Dendritic cell treated with granulocyte-macrophage colony-stimulating factor and Interleukin-4, amounts not matched to agents 40 ng/mL and 50 ng/mL, for 4 days (primary cell): ENCODE measurements at regions not wholly inside any gene's neighbourhood (a gene's known extent, or its start where the extent isn't known, plus 50 kb on each side); places are given as distances from the start of the nearest gene placed in this dataset.
"Not testable (repeated sequence)": the region's sequence is repeated elsewhere in the genome, so short reads cannot be mapped to it uniquely, and the experiment has no call there.

Experiments
- H3K27ac Mint-ChIP-seq: one replicate; pipeline ENCODE4 v1.8.0; 2022; ENCODE audit warnings: mild to moderate bottlenecking, mixed read lengths
- H3K27me3 Mint-ChIP-seq: one replicate; pipeline ENCODE4 v1.8.0; 2022; ENCODE audit warnings: mild to moderate bottlenecking, mixed read lengths
- H3K36me3 Mint-ChIP-seq: one replicate; pipeline ENCODE4 v1.8.0; 2022; ENCODE audit warnings: low read depth, mixed read lengths
- H3K4me1 Mint-ChIP-seq: one replicate; pipeline ENCODE4 v1.8.0; 2022; ENCODE audit warnings: low read depth, mixed read lengths
- H3K4me3 Mint-ChIP-seq: one replicate; pipeline ENCODE4 v1.8.0; 2022; ENCODE audit warnings: mild to moderate bottlenecking, moderate library complexity, mixed read lengths
- H3K9me3 Mint-ChIP-seq: one replicate; pipeline ENCODE4 v1.8.0; 2022; ENCODE audit warnings: mixed read lengths
- intact Hi-C: fragments of 100-400 bp; cut with micrococcal nuclease; formaldehyde crosslinking; loops from one replicate; pipeline ENCODE4 v1.15.0; 2022

DNA sequence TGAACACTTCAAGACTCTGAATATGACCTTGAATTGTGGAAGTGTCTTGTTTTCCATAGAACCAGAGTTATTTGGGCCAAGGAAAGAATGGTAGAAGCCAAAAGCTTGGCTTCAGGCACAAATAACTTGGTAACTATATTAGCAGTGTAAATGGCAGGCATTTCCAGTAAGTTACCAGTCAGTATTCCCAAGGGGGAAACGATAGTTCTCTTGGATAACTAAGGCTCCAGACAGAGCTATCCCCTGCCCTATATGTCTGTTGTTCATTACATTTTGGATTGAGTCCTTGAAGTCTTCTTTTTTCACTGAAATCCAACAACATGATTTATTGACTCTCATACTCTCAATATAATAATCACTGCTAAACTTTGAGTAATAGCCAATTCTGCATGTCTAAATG, 364.1 kb downstream of the MAGEB5 start:
- no peaks in the 10 kb centered on the region for H3K27me3 Mint-ChIP-seq
- intact Hi-C loops = no loop called here
- H3K36me3 Mint-ChIP-seq = no peaks in the 10 kb centered on the region
- no peaks in the 10 kb centered on the region for H3K9me3 Mint-ChIP-seq
- H3K27ac Mint-ChIP-seq = no peak overlapping the region
- H3K4me3 Mint-ChIP-seq = no peak overlapping the region
- no peaks in the 10 kb centered on the region for H3K4me1 Mint-ChIP-seq

DNA sequence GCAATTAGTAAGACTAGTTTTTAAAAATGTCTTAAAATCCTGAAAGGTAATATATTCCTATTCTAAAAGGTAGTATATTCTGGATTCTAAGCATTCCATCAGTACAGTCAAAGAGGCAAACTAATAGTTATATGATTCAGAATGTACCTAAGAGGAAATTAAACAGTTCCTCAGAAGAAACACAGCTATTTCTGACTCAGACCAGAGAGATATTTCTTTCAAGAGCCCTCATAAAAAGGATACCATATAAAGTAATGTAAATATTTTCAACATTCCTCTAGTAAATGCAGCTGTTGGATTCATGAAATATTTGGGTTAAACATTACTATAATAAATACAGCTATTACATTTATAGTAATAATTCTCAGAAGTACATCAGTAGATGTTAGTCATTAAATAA, 358.3 kb downstream of the MAGEB5 start:
- Mint-ChIP-seq H3K36me3 (no peaks in the 10 kb centered on the region), H3K4me1 (no peaks in the 10 kb centered on the region), H3K27ac (no peak overlapping the region), H3K27me3 (no peaks in the 10 kb centered on the region), H3K4me3 (no peak overlapping the region), H3K9me3 (no peaks in the 10 kb centered on the region)
- intact Hi-C loops = no loop called here

DNA sequence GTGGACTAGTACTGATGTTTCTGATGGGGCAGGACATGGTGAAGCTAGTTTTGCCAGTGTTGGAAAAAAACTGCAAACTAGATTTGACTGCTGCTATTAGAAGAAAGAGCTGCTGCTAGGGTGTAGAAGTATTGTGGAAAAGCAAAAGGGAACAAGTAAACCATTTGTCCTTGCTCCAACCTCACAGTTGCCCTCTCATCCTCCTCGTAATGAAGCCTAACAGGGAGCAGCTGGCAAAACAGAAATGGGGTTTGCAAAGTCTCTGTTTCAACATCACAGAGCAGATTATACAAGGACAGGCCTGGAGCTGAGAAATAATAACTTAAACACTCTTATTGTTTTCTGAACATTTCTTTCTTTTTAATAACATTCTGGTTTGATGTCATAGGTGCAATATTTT, 346.2 kb downstream of the MAGEB5 start:
- Mint-ChIP-seq H3K27ac (no peak overlapping the region), H3K4me1 (no peaks in the 10 kb centered on the region), H3K4me3 (no peak overlapping the region), H3K9me3 (no peaks in the 10 kb centered on the region), H3K36me3 (no peaks in the 10 kb centered on the region), H3K27me3 (no peaks in the 10 kb centered on the region)
- intact Hi-C loops = no loop called here

DNA sequence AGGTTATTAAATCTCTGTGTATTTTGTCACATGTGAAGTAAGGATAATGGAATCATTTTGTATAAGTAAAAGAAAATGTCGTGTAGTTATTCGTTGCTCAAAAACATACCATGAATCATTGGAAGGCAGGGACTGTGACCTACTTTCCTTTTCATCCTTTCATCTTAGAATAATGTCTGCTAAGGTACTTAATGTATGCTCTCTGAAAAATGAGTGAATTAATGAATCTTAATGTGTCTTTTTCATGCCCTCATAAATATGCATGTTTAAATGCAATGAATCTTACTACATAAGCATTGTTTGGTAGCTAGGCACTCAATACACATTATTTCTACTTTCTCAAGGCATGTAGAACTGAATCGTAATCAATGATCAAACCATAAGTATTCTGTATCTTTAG, 343.9 kb downstream of the MAGEB5 start:
- Mint-ChIP-seq H3K9me3 (no peaks in the 10 kb centered on the region), H3K36me3 (no peaks in the 10 kb centered on the region), H3K27me3 (no peaks in the 10 kb centered on the region), H3K4me3 (no peak overlapping the region), H3K4me1 (no peaks in the 10 kb centered on the region), H3K27ac (no peak overlapping the region)
- intact Hi-C loops = no loop called here

DNA sequence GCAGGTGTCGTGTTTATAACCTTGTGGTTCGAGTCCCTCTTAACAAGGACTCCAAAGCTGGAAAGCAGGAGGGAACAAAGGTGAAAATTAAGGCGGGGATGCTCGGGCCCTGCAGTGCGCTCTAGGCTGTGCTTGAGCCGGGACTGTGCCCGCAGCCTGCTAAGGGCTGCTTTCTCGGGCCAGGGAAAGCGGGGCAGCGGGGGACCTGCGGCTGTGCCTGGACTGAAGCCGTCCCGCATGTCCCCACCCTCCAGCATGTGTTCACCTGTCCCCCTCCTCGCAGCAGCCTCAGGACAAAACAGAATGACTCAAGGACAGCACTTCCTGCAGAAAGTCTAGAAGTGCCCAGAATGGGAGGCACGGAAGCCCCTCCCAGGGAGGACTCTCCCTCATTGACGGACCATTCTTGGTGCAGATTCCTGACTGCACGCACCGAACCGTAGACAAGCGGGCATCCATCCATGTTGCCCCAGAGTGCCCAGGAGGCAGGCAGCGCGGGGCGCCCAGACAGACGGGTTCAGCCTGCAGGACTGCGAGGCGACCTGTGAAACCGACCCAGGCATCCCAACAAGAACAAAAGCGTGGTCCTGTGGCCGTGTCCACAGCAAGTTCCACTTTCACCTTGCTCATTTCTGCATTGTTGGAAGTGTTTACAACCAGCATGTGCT, 342.9 kb downstream of the MAGEB5 start:
- no peaks in the 10 kb centered on the region for H3K27me3 Mint-ChIP-seq
- H3K36me3 Mint-ChIP-seq = no peaks in the 10 kb centered on the region
- H3K4me3 Mint-ChIP-seq = no peak overlapping the region
- intact Hi-C loops = no loop called here
- H3K9me3 Mint-ChIP-seq = no peaks in the 10 kb centered on the region
- H3K27ac Mint-ChIP-seq = no peak overlapping the region
- no peaks in the 10 kb centered on the region for H3K4me1 Mint-ChIP-seq

DNA sequence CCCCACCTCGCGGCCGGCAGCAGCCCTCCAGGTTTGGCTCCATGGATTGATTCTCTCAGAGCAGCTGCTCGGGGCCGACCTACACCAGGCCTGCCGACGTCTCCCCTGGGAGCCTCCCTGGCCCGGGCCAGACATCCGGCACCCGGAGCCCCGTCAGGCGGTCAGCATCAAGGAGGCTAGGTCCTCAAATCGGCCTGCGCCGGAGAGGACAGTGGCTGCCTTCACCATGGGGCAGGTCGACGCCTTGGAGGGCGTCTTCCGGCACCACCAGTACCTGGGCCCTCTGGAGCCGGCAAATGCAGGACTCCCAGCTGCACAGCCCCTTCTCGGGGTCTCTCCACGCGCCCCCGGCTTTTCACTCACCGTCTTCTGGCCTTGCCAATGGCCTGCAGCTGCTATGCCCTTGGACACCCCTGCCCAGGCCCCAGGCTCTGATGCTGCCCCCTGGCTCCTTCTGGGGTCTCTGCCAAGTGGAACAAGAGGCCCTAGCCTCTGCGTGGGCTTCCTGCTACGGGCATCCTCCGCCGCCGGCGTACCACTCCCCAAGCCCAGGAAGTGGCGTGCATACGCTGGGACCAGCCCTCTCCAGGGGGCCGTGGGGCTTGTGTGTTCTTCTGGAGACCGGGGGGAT, 341.8 kb downstream of the MAGEB5 start:
- H3K27me3 Mint-ChIP-seq = no peaks in the 10 kb centered on the region
- H3K36me3 Mint-ChIP-seq = no peaks in the 10 kb centered on the region
- H3K4me3 Mint-ChIP-seq = no peak overlapping the region
- H3K4me1 Mint-ChIP-seq = no peaks in the 10 kb centered on the region
- H3K27ac Mint-ChIP-seq = no peak overlapping the region
- H3K9me3 Mint-ChIP-seq = no peaks in the 10 kb centered on the region
- intact Hi-C loops = no loop called here

DNA sequence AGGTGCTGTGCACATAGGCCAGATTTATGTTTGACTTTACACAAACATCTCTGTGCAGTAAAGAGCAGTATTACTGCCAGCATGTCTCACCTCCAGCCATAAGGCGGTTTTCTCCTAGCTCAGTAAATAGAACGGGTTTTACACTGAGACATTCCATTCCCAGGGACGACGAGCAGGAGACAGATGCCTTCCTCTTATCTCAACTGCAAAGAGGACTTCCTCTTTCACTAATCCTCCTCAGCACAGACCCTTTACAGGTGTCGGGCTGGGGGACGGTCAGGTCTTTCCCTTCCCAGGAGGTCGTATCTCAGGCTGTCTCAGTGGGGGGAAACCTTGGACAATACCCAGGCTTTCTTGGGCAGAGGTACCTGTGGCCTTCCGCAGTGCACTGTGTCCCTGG, 309.8 kb downstream of the MAGEB5 start:
- H3K4me3 Mint-ChIP-seq, H3K4me1 Mint-ChIP-seq, H3K27ac Mint-ChIP-seq, H3K36me3 Mint-ChIP-seq, intact Hi-C loops, H3K27me3 Mint-ChIP-seq: not testable (repeated sequence)
- peaks cover 11% of the 10 kb centered on the region for H3K9me3 Mint-ChIP-seq

DNA sequence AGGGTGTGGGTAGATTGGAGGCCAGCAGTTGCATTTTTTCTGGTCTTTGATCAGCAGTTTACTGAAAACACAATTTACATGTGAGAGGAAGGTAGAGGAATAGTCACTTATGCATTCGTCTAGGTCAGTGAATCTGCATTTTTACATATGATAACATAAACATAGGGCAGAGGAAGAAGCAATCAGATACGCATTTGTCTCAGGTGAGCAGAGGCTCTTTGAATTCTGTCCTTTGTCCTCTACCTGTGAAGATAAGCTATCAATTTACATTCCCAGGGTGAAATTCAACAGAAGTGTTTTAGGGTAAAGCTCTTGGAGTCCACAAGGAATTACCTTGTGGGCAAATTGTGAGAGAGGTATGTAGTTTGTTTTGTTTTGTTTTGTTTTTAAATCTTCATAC, 306.5 kb downstream of the MAGEB5 start:
- peaks cover 11% of the 10 kb centered on the region for H3K9me3 Mint-ChIP-seq
- no peak overlapping the region for H3K4me3 Mint-ChIP-seq
- no peaks in the 10 kb centered on the region for H3K27me3 Mint-ChIP-seq
- H3K36me3 Mint-ChIP-seq = no peaks in the 10 kb centered on the region
- intact Hi-C loops = no loop called here
- no peak overlapping the region for H3K27ac Mint-ChIP-seq
- H3K4me1 Mint-ChIP-seq = no peaks in the 10 kb centered on the region

DNA sequence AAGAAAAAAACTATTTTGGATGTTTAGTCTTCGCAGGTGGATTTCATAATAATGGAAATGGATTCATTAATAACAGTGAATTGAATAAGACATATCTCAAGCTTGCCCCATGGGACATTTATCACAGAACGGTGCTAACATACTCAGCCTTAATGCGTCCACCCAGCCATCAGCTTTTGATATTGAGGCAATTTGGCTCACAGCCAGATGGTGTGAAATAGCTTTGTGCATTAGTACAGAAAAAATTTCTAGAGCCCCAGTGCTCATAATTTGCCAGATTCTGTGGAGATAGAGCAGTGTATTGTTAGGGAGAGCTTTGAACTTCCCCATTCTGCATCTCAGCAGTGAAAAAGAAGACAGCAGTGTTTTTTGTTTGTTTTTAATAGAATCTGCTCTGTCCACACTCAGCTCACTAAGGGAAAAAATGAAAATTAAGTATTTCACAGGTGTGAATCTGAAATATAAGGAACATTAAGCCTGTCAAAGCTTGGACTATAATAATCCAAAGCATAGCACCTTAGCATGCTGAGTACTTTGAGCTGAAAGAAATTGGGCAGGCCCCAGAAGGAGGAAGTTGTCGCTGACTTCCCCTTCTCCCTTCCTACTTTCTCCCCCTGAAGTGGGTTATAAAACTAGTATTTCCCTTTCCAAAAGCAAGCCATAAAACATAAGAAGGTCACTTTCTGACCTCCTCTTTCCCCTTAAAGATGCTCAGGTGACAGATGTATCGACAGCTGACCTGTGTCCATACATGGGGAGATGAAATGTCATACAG, 295.8 kb downstream of the MAGEB5 start:
- intact Hi-C loops = no loop called here
- Mint-ChIP-seq H3K27ac (no peak overlapping the region), H3K9me3 (no peaks in the 10 kb centered on the region), H3K36me3 (no peaks in the 10 kb centered on the region), H3K4me1 (no peaks in the 10 kb centered on the region), H3K27me3 (no peaks in the 10 kb centered on the region), H3K4me3 (no peak overlapping the region)

DNA sequence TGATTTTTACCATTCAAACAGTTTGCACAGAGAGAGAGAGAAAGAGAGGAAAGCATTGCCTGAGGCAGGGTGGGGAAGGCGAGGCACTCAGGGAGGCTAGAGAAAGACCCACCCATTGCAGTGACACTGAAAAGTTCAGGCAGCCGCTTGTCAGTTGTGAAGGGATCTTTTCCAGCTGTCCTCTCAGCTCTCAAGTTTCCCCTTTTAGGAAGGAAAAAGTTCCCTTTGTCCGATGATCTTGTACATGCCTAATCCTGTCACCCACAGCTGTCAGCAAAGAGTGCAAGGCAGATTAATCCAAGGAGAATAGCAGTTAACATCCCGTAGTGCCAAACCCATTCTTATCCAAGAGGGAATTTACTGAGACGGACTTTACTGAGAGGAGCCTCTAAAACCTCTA, 255.0 kb downstream of the MAGEB5 start:
- Mint-ChIP-seq H3K9me3 (peaks cover 8% of the 10 kb centered on the region), H3K27ac (no peak overlapping the region), H3K36me3 (no peaks in the 10 kb centered on the region), H3K4me3 (no peak overlapping the region), H3K27me3 (no peaks in the 10 kb centered on the region), H3K4me1 (no peaks in the 10 kb centered on the region)
- intact Hi-C loops = no loop called here

DNA sequence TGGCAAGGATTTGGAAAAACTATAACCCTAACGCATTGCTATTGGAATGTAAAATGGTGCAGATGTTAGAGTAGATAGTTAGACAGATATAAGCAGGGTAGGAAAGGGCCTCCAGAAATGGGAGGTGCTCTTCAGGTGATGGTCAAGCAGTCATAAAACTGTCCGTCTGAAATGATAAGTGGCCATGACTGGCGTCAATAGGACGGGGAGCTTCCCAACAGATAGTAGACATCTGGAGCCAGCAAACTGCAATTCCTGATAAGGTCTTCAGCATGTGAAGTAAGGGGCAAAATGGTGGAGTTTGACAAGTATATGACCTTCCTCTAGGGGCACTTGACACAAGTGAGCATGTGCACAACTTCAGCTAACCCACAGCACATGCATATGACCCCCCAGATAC, 250.4 kb downstream of the MAGEB5 start:
- Mint-ChIP-seq H3K27ac (no peak overlapping the region), H3K4me1 (no peaks in the 10 kb centered on the region), H3K36me3 (no peaks in the 10 kb centered on the region), H3K4me3 (no peak overlapping the region), H3K27me3 (no peaks in the 10 kb centered on the region), H3K9me3 (peaks cover 4% of the 10 kb centered on the region)
- intact Hi-C loops = no loop called here

DNA sequence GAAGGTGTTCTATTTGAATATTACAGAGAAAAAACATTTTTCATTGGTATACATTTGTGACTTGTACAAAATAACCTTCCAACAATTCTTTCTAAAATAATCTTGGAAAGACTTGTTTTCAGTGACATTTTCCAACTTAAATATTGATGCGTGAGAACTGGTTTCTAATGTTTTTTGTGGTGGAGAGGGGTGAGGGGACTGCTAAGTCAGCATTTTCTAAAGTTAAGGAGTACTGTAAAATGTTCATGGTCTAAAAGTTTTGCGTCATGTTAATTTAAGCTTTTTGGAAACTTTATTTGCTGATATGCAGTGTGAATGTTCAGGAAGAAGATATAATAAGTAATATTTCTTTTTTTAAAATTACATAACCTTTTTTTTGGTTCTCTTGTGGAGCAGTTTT, 229.3 kb downstream of the MAGEB5 start:
- Mint-ChIP-seq H3K9me3 (no peaks in the 10 kb centered on the region), H3K4me3 (no peak overlapping the region), H3K27me3 (no peaks in the 10 kb centered on the region), H3K4me1 (no peaks in the 10 kb centered on the region), H3K27ac (no peak overlapping the region), H3K36me3 (no peaks in the 10 kb centered on the region)
- intact Hi-C loops = no loop called here

DNA sequence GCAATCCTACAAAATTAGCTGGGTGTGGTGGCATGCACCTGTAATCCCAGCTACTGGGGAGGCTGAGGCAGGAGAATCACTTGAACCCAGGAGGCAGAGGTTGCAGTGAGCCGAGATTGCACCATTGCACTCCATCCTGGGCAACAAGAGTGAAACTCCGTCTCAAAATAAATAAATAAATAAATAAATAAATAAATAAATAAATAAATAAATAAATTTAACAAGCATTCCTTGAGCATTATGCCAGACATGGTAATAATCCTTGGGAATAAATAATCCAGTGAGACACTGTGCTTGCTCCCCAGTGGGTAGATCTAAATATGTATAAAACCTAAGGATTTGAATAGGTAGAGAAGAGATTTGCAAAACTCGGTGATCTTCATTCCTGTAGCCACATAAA, 228.4 kb downstream of the MAGEB5 start:
- intact Hi-C loops, H3K9me3 Mint-ChIP-seq, H3K27ac Mint-ChIP-seq, H3K4me3 Mint-ChIP-seq, H3K27me3 Mint-ChIP-seq, H3K4me1 Mint-ChIP-seq, H3K36me3 Mint-ChIP-seq: not testable (repeated sequence)

DNA sequence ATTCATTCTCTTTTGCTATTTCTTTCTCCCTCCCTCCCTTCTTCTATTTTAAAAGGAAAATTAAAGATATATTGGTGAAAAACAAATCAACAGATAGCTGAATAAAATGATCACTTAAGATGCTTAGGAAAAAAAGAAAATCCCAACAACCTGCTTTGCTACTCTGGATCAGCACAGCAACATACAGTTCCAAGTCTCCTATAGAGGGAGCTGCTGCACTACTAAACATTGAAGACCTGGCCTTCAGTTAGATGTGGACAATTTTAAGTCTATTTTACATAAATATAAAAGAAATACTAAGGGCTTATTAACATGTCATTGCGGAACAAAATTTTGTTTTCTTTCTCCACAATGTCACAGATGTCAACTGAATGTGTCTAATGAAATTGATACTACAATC, 226.4 kb downstream of the MAGEB5 start:
- Mint-ChIP-seq H3K9me3 (no peaks in the 10 kb centered on the region), H3K4me1 (no peaks in the 10 kb centered on the region), H3K36me3 (no peaks in the 10 kb centered on the region), H3K4me3 (no peak overlapping the region), H3K27me3 (no peaks in the 10 kb centered on the region), H3K27ac (no peak overlapping the region)
- intact Hi-C loops = no loop called here
